Adipocyte (in vitro differentiated cells): ENCODE measurements at regions not wholly inside any gene's neighbourhood (a gene's known extent, or its start where the extent isn't known, plus 50 kb on each side); places are given as distances from the start of the nearest gene placed in this dataset.

Experiments used
- DNase-seq: peaks from one replicate; pipeline ENCODE4 v3.0.0-alpha.2; 2015; ENCODE audit warnings: low read depth
- H3K27me3 ChIP-seq: replicated peaks from 2 replicates; pipeline ENCODE4 v1.7.0; 2013; ENCODE audit warnings: mild to moderate bottlenecking, low read length, moderate library complexity; ENCODE audit not compliant: control insufficient read depth, insufficient read depth
- H3K36me3 ChIP-seq: 2 replicates; pipeline ENCODE4 v1.7.0; 2013; ENCODE audit warnings: low read length, mild to moderate bottlenecking, moderate library complexity; ENCODE audit not compliant: control insufficient read depth, insufficient read depth, severe bottlenecking
- H3K4me1 ChIP-seq: 2 replicates; pipeline ENCODE4 v1.7.0; 2013; ENCODE audit warnings: mild to moderate bottlenecking, low read length, moderate library complexity; ENCODE audit not compliant: control insufficient read depth, insufficient read depth
- H3K4me3 ChIP-seq: 2 replicates; pipeline ENCODE4 v1.7.0; 2013; ENCODE audit warnings: mild to moderate bottlenecking, low read length, moderate library complexity
- H3K9ac ChIP-seq: 2 replicates; pipeline ENCODE4 v1.7.0; 2013; ENCODE audit warnings: mild to moderate bottlenecking, low read length, moderate library complexity
- H3K9me3 ChIP-seq: 2 replicates; pipeline ENCODE4 v1.7.0; 2013; ENCODE audit warnings: mild to moderate bottlenecking, low read length, moderate library complexity; ENCODE audit not compliant: control insufficient read depth

DNA sequence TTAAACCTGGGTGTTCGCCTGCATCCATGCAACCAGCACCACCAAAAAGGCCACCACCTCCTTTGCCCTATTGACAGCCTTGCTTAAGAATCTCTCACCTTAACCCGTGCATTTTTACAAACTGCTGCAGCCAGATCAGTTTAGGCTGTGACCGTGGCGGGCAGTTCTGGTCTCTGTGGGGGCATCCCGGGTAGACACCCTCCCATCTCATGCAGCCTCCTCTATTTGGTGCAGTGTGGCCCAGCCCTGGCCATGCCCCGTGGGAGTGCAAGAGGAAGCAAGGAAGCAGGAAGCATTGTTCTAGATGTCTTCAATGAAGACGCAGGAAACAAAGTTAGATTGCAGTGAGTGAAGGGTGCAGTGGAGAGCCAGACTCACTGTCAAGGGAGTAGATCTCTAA lies 108.8 kb upstream of the MVB12B start:
- no peak for DNase-seq
- Histone ChIP-seq H3K36me3 (no peaks in the 10 kb centered on the region), H3K27me3 (peaks cover 24% of the 10 kb centered on the region), H3K4me3 (no peak overlapping the region), H3K9ac (no peak overlapping the region), H3K4me1 (no peaks in the 10 kb centered on the region), H3K9me3 (peaks cover 49% of the 10 kb centered on the region)

DNA sequence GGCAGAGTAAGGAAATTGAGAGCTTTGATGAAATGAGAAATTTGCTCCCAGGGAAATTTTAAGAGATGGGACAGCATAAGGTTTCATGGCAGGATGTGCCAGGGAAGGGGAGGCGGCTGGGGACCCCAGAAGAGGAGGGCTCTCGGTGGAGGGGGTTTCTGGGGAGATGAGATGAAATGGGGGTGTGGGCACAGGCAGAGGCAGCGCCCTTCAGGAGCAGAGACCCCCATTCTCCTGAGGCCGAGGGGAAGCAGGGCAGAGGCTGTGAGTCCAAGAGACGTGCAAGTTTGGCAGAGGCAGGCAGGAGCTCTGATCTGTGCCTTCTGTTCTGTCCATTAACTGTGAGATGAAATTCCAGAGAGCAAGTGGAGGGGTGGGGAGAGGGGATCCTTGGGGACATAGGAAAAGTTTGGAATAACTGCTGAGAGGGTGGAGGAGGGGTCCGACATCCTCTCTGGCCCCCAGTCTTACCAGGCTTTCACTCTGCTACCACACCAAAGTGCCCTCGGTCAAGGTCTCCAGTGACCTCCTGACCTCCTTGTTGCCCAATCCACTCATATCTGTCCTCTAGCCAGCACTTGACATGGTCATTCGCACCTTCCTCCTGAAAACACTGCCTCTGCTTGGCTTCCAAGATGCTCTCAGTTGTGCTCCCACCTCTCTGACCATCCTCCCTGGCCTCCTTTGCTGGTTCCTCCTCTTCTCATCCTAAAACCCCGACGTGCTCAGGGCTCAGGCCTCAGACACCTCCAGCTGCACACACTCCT lies 108.1 kb upstream of the MVB12B start:
- no peak overlapping the region for H3K9ac ChIP-seq
- H3K4me1 ChIP-seq: no peaks in the 10 kb centered on the region
- H3K36me3 ChIP-seq: no peaks in the 10 kb centered on the region
- H3K27me3 ChIP-seq: peaks cover 32% of the 10 kb centered on the region
- peaks cover 41% of the 10 kb centered on the region for H3K9me3 ChIP-seq
- H3K4me3 ChIP-seq: no peak overlapping the region
- no peak for DNase-seq

DNA sequence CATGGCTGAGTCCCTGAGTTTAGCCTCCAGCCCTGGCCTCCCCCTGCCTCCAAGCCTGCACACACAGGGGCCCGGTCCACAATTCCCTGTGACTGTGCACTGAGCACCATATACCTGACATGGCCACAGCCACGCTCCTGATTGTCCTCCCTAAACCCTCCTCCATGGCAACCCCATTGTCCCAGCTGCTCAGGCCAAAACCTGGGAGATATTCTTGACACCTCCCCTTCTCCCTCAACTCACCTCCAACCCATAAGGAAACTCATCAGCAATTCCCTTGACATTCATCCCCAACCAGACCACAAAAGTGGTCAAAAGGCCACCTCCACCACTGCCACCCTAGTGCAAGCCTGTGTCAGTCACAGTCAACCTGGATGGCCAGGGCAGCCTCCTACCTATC lies 107.5 kb upstream of the MVB12B start:
- Histone ChIP-seq H3K36me3 (no peaks in the 10 kb centered on the region), H3K27me3 (peaks cover 38% of the 10 kb centered on the region), H3K9me3 (peaks cover 35% of the 10 kb centered on the region), H3K4me3 (no peak overlapping the region), H3K9ac (no peak overlapping the region), H3K4me1 (no peaks in the 10 kb centered on the region)
- no peak for DNase-seq

DNA sequence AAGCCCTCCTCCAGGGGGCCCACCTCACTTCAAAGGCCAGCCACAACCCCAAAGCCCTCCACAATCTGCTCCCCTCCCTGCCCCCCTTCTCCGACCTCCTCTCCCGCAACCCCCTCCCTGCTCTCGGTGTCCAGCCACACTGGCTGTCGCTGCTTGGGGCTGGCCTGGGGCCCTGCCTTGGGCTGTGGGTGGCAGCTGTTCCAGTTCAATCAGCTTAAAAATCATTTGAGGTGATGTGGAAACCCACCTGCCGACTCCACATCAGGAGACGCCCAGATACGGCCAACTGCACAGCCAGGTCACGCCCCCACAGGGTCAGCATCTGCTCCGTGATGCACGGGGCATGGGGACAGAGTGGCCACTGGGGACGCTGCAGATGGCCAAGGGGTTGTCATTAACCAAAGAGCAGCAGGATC lies 107.0 kb upstream of the MVB12B start:
- DNase-seq: no peak
- no peak overlapping the region for H3K9ac ChIP-seq
- no peaks in the 10 kb centered on the region for H3K4me1 ChIP-seq
- peaks cover 30% of the 10 kb centered on the region for H3K9me3 ChIP-seq
- no peak overlapping the region for H3K4me3 ChIP-seq
- H3K27me3 ChIP-seq: peaks cover 42% of the 10 kb centered on the region
- no peaks in the 10 kb centered on the region for H3K36me3 ChIP-seq

DNA sequence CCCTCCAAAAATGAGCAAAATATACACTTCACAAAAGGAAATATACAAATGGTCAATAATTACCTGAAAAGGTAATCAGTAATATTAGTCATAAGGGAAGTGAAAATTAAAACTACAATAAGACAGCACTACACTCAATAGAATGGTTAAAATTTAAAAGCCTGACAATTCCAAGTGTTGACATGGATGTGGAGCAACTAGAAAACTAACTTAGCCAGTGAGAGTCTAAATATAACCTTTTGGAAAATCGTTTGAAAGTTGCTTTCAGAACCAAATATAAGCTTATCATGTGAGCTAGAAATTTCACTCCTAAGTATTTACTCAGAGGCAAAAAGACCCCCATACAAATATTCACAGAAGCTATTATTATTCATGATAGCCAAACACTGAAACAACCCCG lies 105.1 kb upstream of the MVB12B start:
- H3K36me3 ChIP-seq: no peaks in the 10 kb centered on the region
- no peak overlapping the region for H3K4me3 ChIP-seq
- no peaks in the 10 kb centered on the region for H3K4me1 ChIP-seq
- peaks cover 40% of the 10 kb centered on the region for H3K27me3 ChIP-seq
- DNase-seq: no peak
- H3K9me3 ChIP-seq: peaks cover 23% of the 10 kb centered on the region
- H3K9ac ChIP-seq: no peak overlapping the region

DNA sequence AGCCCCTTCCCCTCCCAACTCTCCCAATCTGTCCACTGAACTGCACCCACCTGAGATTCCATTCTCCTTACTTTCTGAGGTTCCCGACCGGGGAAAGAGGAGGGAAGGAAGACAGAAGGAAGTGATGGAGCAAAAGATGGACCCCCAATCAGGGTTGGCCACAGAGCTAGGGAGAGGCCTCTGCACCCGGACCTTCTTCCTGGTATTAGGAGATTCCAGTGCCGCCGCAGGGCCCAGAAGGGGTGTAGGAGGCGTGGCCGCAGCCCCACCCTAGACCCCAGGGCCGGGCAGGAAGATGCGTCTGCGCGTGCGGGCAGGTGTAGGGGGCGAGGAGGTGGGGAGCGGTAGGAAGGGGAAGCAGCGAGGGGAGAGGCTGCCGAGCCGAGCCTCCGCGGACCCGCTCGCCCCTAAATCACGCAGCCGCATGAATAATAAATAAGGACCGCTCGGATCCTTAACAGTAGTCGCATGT lies 104.2 kb upstream of the MVB12B start:
- H3K4me3 ChIP-seq: no peak overlapping the region
- peaks cover 45% of the 10 kb centered on the region for H3K27me3 ChIP-seq
- DNase-seq: no peak
- H3K4me1 ChIP-seq: no peaks in the 10 kb centered on the region
- H3K36me3 ChIP-seq: no peaks in the 10 kb centered on the region
- peaks cover 23% of the 10 kb centered on the region for H3K9me3 ChIP-seq
- no peak overlapping the region for H3K9ac ChIP-seq

DNA sequence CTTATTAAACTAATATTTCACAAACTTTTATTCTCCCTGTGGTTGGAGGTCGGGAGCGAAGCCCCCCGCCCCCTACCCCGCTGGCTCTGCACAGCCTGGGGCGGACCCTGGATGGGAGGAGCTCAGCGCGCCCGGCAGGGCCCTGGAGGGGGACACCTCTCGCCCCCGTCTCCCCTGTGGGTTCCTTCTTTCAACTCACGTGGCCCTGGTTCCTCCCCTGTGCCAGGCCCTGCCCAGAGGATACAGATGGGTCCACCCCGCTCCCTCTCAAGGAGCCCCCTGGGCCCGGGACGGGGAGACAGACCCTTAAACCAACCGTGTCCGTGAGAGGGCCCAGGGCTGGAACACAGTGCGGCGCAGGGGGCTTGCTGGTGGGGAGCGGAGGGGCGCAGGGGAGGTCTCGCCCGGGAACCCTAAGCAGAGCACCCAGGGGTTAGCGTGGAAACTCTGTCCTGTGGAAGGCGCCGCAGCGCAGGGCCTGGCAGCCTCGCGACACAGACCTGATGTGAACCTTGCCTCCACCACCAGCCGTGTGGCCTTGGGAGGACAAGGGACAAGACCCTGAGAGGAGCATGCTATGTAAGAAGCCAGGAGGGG lies 103.7 kb upstream of the MVB12B start:
- DNase-seq: no peak
- Histone ChIP-seq H3K27me3 (peaks cover 42% of the 10 kb centered on the region), H3K9ac (no peak overlapping the region)

DNA sequence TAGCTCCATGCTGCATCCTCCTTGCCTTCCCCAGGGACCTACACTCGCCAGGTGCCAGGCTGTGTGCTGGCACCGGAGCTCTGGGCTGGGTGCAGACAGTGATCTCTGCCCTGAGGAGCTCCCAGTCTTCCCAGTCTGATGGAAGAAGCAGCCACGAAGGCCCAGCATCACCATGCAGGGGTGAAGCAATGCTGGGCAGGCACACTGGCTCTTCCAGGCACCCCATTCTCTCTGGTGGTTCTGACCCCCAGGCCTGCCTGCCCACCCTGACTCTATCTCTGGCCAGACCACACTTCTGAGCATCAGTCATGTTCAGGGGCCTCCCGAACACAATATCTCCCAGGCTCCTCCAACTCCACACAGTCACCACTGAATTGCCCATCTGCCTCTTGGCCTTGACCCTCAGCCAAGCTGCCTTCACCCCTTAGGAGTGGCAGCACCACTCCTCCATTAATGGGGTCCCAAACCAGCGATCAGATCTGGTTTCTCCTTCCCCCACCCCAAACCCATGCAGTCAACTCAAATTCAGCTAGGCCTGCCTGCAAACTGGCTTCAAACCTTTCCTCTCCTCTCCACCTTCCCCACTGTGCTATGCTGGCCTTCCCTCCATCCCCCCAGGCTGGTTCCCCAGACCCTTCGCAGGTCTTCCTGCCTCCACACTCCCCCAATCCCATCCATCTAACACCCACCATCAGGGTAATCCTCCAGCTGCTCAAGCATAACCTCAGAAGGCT lies 102.7 kb upstream of the MVB12B start:
- Histone ChIP-seq H3K9ac (no peak overlapping the region), H3K27me3 (peaks cover 42% of the 10 kb centered on the region), H3K4me3 (no peak overlapping the region), H3K4me1 (no peaks in the 10 kb centered on the region), H3K9me3 (peaks cover 23% of the 10 kb centered on the region), H3K36me3 (no peaks in the 10 kb centered on the region)
- no peak for DNase-seq

More for the DNA sequence above, 103.7 kb upstream of the MVB12B start:
- H3K4me1 ChIP-seq: no peaks in the 10 kb centered on the region
- no peaks in the 10 kb centered on the region for H3K36me3 ChIP-seq
- H3K9me3 ChIP-seq: peaks cover 23% of the 10 kb centered on the region
- H3K4me3 ChIP-seq: no peak overlapping the region

DNA sequence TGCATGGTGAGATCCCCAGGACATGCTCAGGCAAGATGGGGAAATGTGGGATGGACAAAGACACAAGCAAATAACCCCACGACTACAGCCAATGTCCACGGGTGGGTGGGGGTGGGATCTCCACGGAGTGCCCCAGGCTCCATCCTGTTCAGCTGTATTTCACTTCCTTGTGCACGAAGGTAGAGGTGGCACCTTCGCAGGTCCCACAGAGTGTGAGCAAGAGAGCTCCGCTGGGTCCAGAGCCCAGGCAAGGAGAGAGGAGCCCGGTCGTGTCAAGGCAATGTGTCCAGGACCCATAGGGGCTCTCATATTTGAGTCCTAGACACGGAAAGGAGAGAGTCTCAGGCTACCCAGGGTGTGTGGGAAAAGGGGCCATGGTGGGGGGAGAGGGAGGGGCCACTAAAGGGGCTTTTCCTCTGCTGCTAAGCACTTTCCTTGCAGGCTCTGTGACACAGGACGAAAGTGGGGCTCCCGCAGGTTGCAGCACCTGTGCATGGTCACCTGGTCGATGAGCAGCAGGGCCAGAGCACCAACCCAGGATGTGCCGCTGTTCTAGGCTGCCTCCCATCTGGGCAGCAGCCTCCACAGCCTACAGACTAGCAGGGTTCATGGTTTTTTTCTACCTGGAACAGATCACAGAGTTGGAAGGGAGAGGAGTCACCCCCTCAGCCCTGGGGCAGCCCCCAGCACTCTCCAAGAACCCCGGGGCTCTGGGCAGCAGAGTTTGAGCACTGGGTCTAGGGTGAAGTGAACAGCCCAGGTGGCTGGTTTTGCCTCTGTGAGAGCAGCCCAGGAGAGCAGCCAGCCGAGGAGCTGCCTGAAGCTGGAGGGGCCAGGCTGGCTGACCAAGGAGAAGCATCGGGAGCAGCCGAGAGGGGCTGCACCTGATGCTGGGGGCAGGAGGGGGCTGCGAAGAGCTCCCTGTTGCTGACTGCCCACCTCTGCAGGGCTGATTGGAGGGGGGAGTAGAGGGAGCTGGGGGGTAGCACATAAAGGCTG lies 100.7 kb upstream of the MVB12B start:
- Histone ChIP-seq H3K9me3 (peaks cover 14% of the 10 kb centered on the region), H3K36me3 (no peaks in the 10 kb centered on the region), H3K9ac (no peak overlapping the region), H3K4me1 (no peaks in the 10 kb centered on the region), H3K27me3 (peaks cover 53% of the 10 kb centered on the region), H3K4me3 (no peak overlapping the region)
- no peak for DNase-seq

DNA sequence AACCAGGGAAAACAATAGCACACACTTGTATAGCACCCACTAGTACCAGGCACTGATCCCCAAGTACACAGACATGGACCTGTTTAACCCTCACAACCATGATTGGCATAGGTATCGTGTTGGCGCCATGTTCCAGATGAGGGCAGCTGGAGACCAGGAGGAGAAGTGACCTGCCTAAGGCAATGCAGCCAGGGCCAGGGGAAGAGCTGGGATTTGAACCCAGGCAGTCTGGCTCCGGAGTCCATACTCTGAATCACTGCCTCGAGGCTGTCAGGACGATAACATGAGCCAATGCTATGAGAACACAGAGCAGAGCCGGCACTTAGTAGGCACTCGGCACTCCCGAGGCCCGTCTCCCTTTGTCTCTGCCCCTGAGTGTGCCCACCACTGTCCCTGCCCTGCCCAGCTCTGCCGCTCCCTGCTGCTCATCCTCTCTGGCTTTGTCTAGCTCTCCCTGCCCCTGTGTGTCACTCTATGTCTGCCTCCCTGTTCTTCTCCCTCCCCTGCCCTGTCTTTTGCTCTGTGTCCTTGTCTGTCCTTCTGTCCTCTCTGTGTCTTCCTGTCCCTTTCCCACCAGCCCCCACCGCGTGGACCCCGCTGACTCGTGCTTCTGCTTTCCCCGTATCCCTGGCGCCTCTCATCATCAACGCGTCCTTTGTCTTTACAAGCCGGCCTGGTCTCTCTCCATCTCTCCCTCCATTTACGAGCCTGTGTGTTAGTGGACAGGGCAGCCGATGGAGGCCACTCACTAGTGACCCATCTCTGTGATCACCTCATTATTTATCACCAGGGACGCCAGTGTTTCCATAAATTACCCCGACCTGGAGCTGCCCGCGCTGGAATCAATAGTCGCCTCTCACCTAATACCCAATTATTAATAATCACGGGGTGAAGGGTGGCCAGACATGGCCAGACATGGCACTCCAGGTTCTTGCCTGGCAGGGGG lies 99.4 kb upstream of the MVB12B start:
- H3K27me3 ChIP-seq: peaks cover 48% of the 10 kb centered on the region
- DNase-seq: no peak

More for the DNA sequence above, 99.4 kb upstream of the MVB12B start:
- no peak overlapping the region for H3K9ac ChIP-seq
- peaks cover 2% of the 10 kb centered on the region for H3K9me3 ChIP-seq
- H3K36me3 ChIP-seq: no peaks in the 10 kb centered on the region
- H3K4me1 ChIP-seq: no peaks in the 10 kb centered on the region
- no peak overlapping the region for H3K4me3 ChIP-seq
